Natural killer cell (primary cell): ENCODE measurements at regions not wholly inside any gene's neighbourhood (a gene's known extent, or its start where the extent isn't known, plus 50 kb on each side); places are given as distances from the start of the nearest gene placed in this dataset.
A peak's percentile ranks its signal among the peaks of the same experiment; 100 is the strongest.

Source experiments
- ATAC-seq, 3 donors: fragments of 150-1000 bp in 2 of 3; fragments of 200-7000 bp in 1 of 3; cut with Tn5 transposase; 1 replicate in 1 of 3; 2 replicates in 2 of 3; pipeline ENCODE4 v1.10.0; 2021; ENCODE audit warnings: mild to moderate bottlenecking in 2 of 3, moderate library complexity in 2 of 3
- DNase-seq, 2 donors: peaks; one replicate each; pipeline versions ENCODE4 v3.0.0 to v3.0.0-alpha.2; 2013 to 2021; ENCODE audit warnings: mixed read lengths in 1 of 2
- H3K27ac ChIP-seq: one replicate; pipeline ENCODE4 v1.5.1; 2013; ENCODE audit warnings: mild to moderate bottlenecking, low read length
- H3K27me3 ChIP-seq: one replicate; pipeline ENCODE4 v1.6.1; 2013; ENCODE audit warnings: low read length; ENCODE audit not compliant: control insufficient read depth, insufficient read depth
- H3K36me3 ChIP-seq: one replicate; pipeline ENCODE4 v1.6.1; 2013; ENCODE audit warnings: low read length; ENCODE audit not compliant: control insufficient read depth, insufficient read depth
- H3K4me1 ChIP-seq: one replicate; pipeline ENCODE4 v1.6.1; 2013; ENCODE audit warnings: low read length; ENCODE audit not compliant: control insufficient read depth, insufficient read depth
- H3K4me3 ChIP-seq: one replicate; pipeline ENCODE4 v1.5.1; 2013; ENCODE audit warnings: low read length
- H3K9me3 ChIP-seq: one replicate; pipeline ENCODE4 v1.6.1; 2013; ENCODE audit warnings: low read length; ENCODE audit not compliant: control insufficient read depth, insufficient read depth
- H3K27ac Mint-ChIP-seq, 2 donors: one replicate each; pipeline ENCODE4 v1.8.0; 2022; ENCODE audit warnings: mild to moderate bottlenecking in 2 of 2, mixed read lengths in 2 of 2, moderate library complexity in 1 of 2
- H3K27me3 Mint-ChIP-seq, 2 donors: one replicate each; pipeline ENCODE4 v1.8.0; 2022; ENCODE audit warnings: low read depth in 2 of 2, mixed read lengths in 2 of 2
- H3K36me3 Mint-ChIP-seq: one replicate; pipeline ENCODE4 v1.8.0; 2022; ENCODE audit warnings: mixed read lengths
- H3K4me1 Mint-ChIP-seq, 2 donors: one replicate each; pipeline ENCODE4 v1.8.0; 2022; ENCODE audit warnings: mixed read lengths in 2 of 2
- H3K4me3 Mint-ChIP-seq: one replicate; pipeline ENCODE4 v1.8.0; 2022; ENCODE audit warnings: mild to moderate bottlenecking, moderate library complexity, mixed read lengths
- H3K9me3 Mint-ChIP-seq, 2 donors: one replicate each; pipeline ENCODE4 v1.8.0; 2022; ENCODE audit warnings: mixed read lengths in 2 of 2
- WGBS: methylation state at CpG from one replicate; pipeline ENCODE4 v1.1.7; 2013; ENCODE audit warnings: missing lambda C conversion rate; ENCODE audit not compliant: insufficient coverage; 5-methylcytosine and 5-hydroxymethylcytosine counted together
- intact Hi-C: fragments of 100-400 bp; cut with micrococcal nuclease; formaldehyde crosslinking; loops from one replicate; pipeline ENCODE4 v1.14.2; 2022
- TF ChIP-seq, protein P1 (sequence below): fragments of 200-600 bp; IDR thresholded peaks from one replicate; pipeline ENCODE4 v1.8.0; 2022; ENCODE audit warnings: antibody characterized with exemption

GRCh38 chr2:106030287-106031268 lies 163.5 kb downstream of the UXS1 start:
- no peaks in the 10 kb centered on the region for H3K9me3 Mint-ChIP-seq
- ATAC-seq (no peak), DNase-seq (no peak)
- intact Hi-C loops, result no loop called here
- H3K9me3 ChIP-seq, result no peaks in the 10 kb centered on the region
- peaks cover 6% of the 10 kb centered on the region in 2 donors for H3K4me1 Mint-ChIP-seq
- H3K4me1 ChIP-seq, result peaks cover 7% of the 10 kb centered on the region
- no peak overlapping the region for H3K27ac ChIP-seq
- no peaks in the 10 kb centered on the region for H3K27me3 Mint-ChIP-seq
- H3K4me3 Mint-ChIP-seq, result no peak overlapping the region
- 76% methylated on average over 11 of the region's 14 CpGs for WGBS
- H3K36me3 ChIP-seq, result no peaks in the 10 kb centered on the region
- H3K27me3 ChIP-seq, result no peaks in the 10 kb centered on the region
- H3K4me3 ChIP-seq, result no peak overlapping the region
- no peaks in the 10 kb centered on the region for H3K36me3 Mint-ChIP-seq
- TF ChIP-seq, protein P1, sequence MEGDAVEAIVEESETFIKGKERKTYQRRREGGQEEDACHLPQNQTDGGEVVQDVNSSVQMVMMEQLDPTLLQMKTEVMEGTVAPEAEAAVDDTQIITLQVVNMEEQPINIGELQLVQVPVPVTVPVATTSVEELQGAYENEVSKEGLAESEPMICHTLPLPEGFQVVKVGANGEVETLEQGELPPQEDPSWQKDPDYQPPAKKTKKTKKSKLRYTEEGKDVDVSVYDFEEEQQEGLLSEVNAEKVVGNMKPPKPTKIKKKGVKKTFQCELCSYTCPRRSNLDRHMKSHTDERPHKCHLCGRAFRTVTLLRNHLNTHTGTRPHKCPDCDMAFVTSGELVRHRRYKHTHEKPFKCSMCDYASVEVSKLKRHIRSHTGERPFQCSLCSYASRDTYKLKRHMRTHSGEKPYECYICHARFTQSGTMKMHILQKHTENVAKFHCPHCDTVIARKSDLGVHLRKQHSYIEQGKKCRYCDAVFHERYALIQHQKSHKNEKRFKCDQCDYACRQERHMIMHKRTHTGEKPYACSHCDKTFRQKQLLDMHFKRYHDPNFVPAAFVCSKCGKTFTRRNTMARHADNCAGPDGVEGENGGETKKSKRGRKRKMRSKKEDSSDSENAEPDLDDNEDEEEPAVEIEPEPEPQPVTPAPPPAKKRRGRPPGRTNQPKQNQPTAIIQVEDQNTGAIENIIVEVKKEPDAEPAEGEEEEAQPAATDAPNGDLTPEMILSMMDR, result no peak
- no peak overlapping the region for H3K27ac Mint-ChIP-seq

- intact Hi-C loops, result no loop called here
- DNase-seq (peak in 1 of 2 donors; percentile 20), ATAC-seq (peak; percentile 31 to 59 (median 39))
- no peaks in the 10 kb centered on the region for H3K9me3 Mint-ChIP-seq
- Histone ChIP-seq H3K4me1 (peaks cover 7% of the 10 kb centered on the region), H3K4me3 (no peak overlapping the region), H3K9me3 (no peaks in the 10 kb centered on the region), H3K27ac (no peak overlapping the region), H3K27me3 (no peaks in the 10 kb centered on the region), H3K36me3 (no peaks in the 10 kb centered on the region)
- H3K27me3 Mint-ChIP-seq, result no peaks in the 10 kb centered on the region
- H3K36me3 Mint-ChIP-seq, result no peaks in the 10 kb centered on the region
- no peak overlapping the region for H3K27ac Mint-ChIP-seq
- peaks cover 6% of the 10 kb centered on the region in 2 donors for H3K4me1 Mint-ChIP-seq
- TF ChIP-seq, protein P1, result no peak
- H3K4me3 Mint-ChIP-seq, result no peak overlapping the region
- WGBS, result 74% methylated on average over 4 of the region's 4 CpGs
These were observed 165.9 kb downstream of the UXS1 start for GRCh38 chr2:106028192-106028591.

- H3K9me3 Mint-ChIP-seq, result no peaks in the 10 kb centered on the region
- Histone ChIP-seq H3K27me3 (no peaks in the 10 kb centered on the region), H3K4me1 (peaks cover 7% of the 10 kb centered on the region), H3K36me3 (no peaks in the 10 kb centered on the region), H3K27ac (no peak overlapping the region), H3K9me3 (no peaks in the 10 kb centered on the region), H3K4me3 (no peak overlapping the region)
- H3K4me1 Mint-ChIP-seq, result peaks cover 6% of the 10 kb centered on the region in 2 donors
- H3K27ac Mint-ChIP-seq, result no peak overlapping the region
- WGBS, result 76% methylated on average over 5 of the region's 6 CpGs
- TF ChIP-seq, protein P1, result no peak
- H3K36me3 Mint-ChIP-seq, result no peaks in the 10 kb centered on the region
- H3K27me3 Mint-ChIP-seq, result no peaks in the 10 kb centered on the region
- no peak overlapping the region for H3K4me3 Mint-ChIP-seq
- intact Hi-C loops, result no loop called here
- DNase-seq, result no peak
- ATAC-seq, result no peak
These were observed 167.6 kb downstream of the UXS1 start for GRCh38 chr2:106026271-106027190.
